ENCODE measurements at regions not wholly inside any gene's neighbourhood (a gene's known extent, or its start where the extent isn't known, plus 50 kb on each side); places are given as distances from the start of the nearest gene placed in this dataset.

GRCh38 chr14:85428926-85429325 is 101.0 kb upstream of the FLRT2 start:
- no TSS peak for BruUV-seq (replicated peaks)
- H3K4me3 ChIP-seq (replicated peaks in 1 of 3; ENCODE audit: insufficient read depth in 1 of 3, low read depth in 1 of 3, low read length in 3 of 3), result no peak overlapping the region
- no peak overlapping the region for H3K27ac ChIP-seq (ENCODE audit: insufficient read depth, low read depth, low read length)
- no peaks in the 10 kb centered on the region for H3K9me3 ChIP-seq (replicated peaks; ENCODE audit: control insufficient read depth, insufficient read depth, low read length)
- TF ChIP-seq POLR2A (IDR thresholded peaks at IDR 0.05; ENCODE audit: low read depth, low read length), result no peak
- TF ChIP-seq GATA2 (IDR thresholded peaks at IDR 0.05; ENCODE audit: insufficient read depth, insufficient read length, low read depth, low read length), result no peak
- TF ChIP-seq CTCF (IDR thresholded peaks at IDR 0.05; ENCODE audit: extremely low read depth in 1 of 2, insufficient read depth in 1 of 2, low read depth in 1 of 2, low read length in 2 of 2), result no peak
- TF ChIP-seq FOS (IDR thresholded peaks at IDR 0.05; ENCODE audit: borderline replicate concordance, insufficient read depth, low read length), result no peak
- TF ChIP-seq JUN (IDR thresholded peaks at IDR 0.05; ENCODE audit: borderline replicate concordance, insufficient read depth, insufficient read length, low read depth), result no peak
- POLR2A ChIA-PET, result no interaction called here
- H3K79me2 ChIP-seq (ENCODE audit: control insufficient read depth, insufficient read depth, low read length), result no peaks in the 10 kb centered on the region
- no peaks in the 10 kb centered on the region for H3K36me3 ChIP-seq (ENCODE audit: control insufficient read depth in 2 of 2, extremely low read depth in 1 of 2, insufficient read depth in 2 of 2, low read length in 2 of 2)
- no peak for FAIRE-seq
- no peak overlapping the region for H2AFZ ChIP-seq (ENCODE audit: low read depth, low read length)
- H3K27me3 ChIP-seq (ENCODE audit: control insufficient read depth in 2 of 2, insufficient read depth in 2 of 2, low read length in 2 of 2), result no peaks in the 10 kb centered on the region
- dilution Hi-C loops (cut with MboI; ENCODE audit: extremely low pct_ligation_motif_present, low sequenced_read_pairs), result no loop called here
- H4K20me1 ChIP-seq (replicated peaks; ENCODE audit: control insufficient read depth, extremely low read depth, insufficient read depth, low read length), result no peaks in the 10 kb centered on the region
- H3K9me1 ChIP-seq (replicated peaks; ENCODE audit: control insufficient read depth, extremely low read depth, insufficient read depth, low read length), result no peaks in the 10 kb centered on the region
- H3K4me2 ChIP-seq (ENCODE audit: insufficient read depth, low read length), result no peak overlapping the region
- no peak overlapping the region for H3K9ac ChIP-seq (replicated peaks; ENCODE audit: extremely low read depth, insufficient read depth, low read length)
- no peaks in the 10 kb centered on the region for H3K4me1 ChIP-seq (ENCODE audit: control insufficient read depth, extremely low read depth, insufficient read depth, low read length)
- no peak for DNase-seq (ENCODE audit: low read depth, low spot score)
- intact Hi-C loops (cut with micrococcal nuclease), result no loop called here
- CTCF ChIA-PET, result no interaction called here

GRCh38 chr14:85437148-85437547 is 92.8 kb upstream of the FLRT2 start:
- H3K4me1 ChIP-seq (ENCODE audit: control insufficient read depth, extremely low read depth, insufficient read depth, low read length), result peaks cover 3% of the 10 kb centered on the region
- no peaks in the 10 kb centered on the region for H3K79me2 ChIP-seq (ENCODE audit: control insufficient read depth, insufficient read depth, low read length)
- FAIRE-seq (no peak), DNase-seq (ENCODE audit: low read depth, low spot score) (peak; percentile 54)
- BruUV-seq (replicated peaks), result no TSS peak
- ChIA-PET CTCF (interaction anchor here (1.4 to 1.5 kb wide), 2 partner anchors 11 to 92 kb away, joined by 4 read pairs; partner anchors contain the start of gene FLRT2), POLR2A (no interaction called here)
- dilution Hi-C loops (cut with MboI; ENCODE audit: extremely low pct_ligation_motif_present, low sequenced_read_pairs), result no loop called here
- intact Hi-C loops (cut with micrococcal nuclease), result no loop called here
- no peaks in the 10 kb centered on the region for H3K9me3 ChIP-seq (replicated peaks; ENCODE audit: control insufficient read depth, insufficient read depth, low read length)
- TF ChIP-seq MYC (IDR thresholded peaks at IDR 0.05; ENCODE audit: low read depth, low read length), result no peak
- TF ChIP-seq EZH2 (IDR thresholded peaks at IDR 0.05; ENCODE audit: borderline replicate concordance, low read depth, low read length, severe bottlenecking), result no peak
- no peak for TF ChIP-seq JUN (IDR thresholded peaks at IDR 0.05; ENCODE audit: borderline replicate concordance, insufficient read depth, insufficient read length, low read depth)
- no peak for TF ChIP-seq POLR2A (IDR thresholded peaks at IDR 0.05; ENCODE audit: low read depth, low read length)
- no peak for TF ChIP-seq MAX (IDR thresholded peaks at IDR 0.05; ENCODE audit: insufficient read depth, insufficient read length)
- no peak for TF ChIP-seq CTCF (IDR thresholded peaks at IDR 0.05; ENCODE audit: extremely low read depth in 1 of 2, insufficient read depth in 1 of 2, low read depth in 1 of 2, low read length in 2 of 2)
- peak; percentile 17 for TF ChIP-seq GATA2 (IDR thresholded peaks at IDR 0.05; ENCODE audit: insufficient read depth, insufficient read length, low read depth, low read length)
- no peak for TF ChIP-seq POLR2AphosphoS5 (IDR thresholded peaks at IDR 0.05; ENCODE audit: insufficient read depth, low read depth, low read length)
- peak; percentile 69 for TF ChIP-seq FOS (IDR thresholded peaks at IDR 0.05; ENCODE audit: borderline replicate concordance, insufficient read depth, low read length)
- no peaks in the 10 kb centered on the region for H3K27me3 ChIP-seq (ENCODE audit: control insufficient read depth in 2 of 2, insufficient read depth in 2 of 2, low read length in 2 of 2)
- H3K4me3 ChIP-seq (replicated peaks in 1 of 3; ENCODE audit: insufficient read depth in 1 of 3, low read depth in 1 of 3, low read length in 3 of 3), result no peak overlapping the region
- no peaks in the 10 kb centered on the region for H3K36me3 ChIP-seq (ENCODE audit: control insufficient read depth in 2 of 2, extremely low read depth in 1 of 2, insufficient read depth in 2 of 2, low read length in 2 of 2)
- H2AFZ ChIP-seq (ENCODE audit: low read depth, low read length), result no peak overlapping the region
- no peaks in the 10 kb centered on the region for H3K9me1 ChIP-seq (replicated peaks; ENCODE audit: control insufficient read depth, extremely low read depth, insufficient read depth, low read length)
- H3K4me2 ChIP-seq (ENCODE audit: insufficient read depth, low read length), result no peak overlapping the region
- no peak overlapping the region for H3K27ac ChIP-seq (ENCODE audit: insufficient read depth, low read depth, low read length)
- no peaks in the 10 kb centered on the region for H4K20me1 ChIP-seq (replicated peaks; ENCODE audit: control insufficient read depth, extremely low read depth, insufficient read depth, low read length)
- no peak overlapping the region for H3K9ac ChIP-seq (replicated peaks; ENCODE audit: extremely low read depth, insufficient read depth, low read length)
